ENCODE measurements at regions not wholly inside any gene's neighbourhood (a gene's known extent, or its start where the extent isn't known, plus 50 kb on each side); places are given as distances from the start of the nearest gene placed in this dataset.

GRCh38 chr5:131064669-131065371 lies 100.2 kb downstream of the HINT1 start:
- Histone ChIP-seq H3K9ac (ENCODE audit: low read length) (no peak overlapping the region), H3K27me3 (ENCODE audit: control insufficient read depth, insufficient read depth, low read length) (no peaks in the 10 kb centered on the region), H3K9me3 (ENCODE audit: control insufficient read depth, low read length) (no peaks in the 10 kb centered on the region), H3K4me3 (ENCODE audit: low read length) (no peak overlapping the region), H3K36me3 (ENCODE audit: control insufficient read depth, insufficient read depth, low read length) (no peaks in the 10 kb centered on the region), H3K4me1 (ENCODE audit: control insufficient read depth, insufficient read depth, low read length) (no peaks in the 10 kb centered on the region)

GRCh38 chr5:131042021-131042789 lies 122.9 kb downstream of the HINT1 start:
- no peak overlapping the region for H3K4me3 ChIP-seq (ENCODE audit: low read length)
- no peaks in the 10 kb centered on the region for H3K4me1 ChIP-seq (ENCODE audit: control insufficient read depth, insufficient read depth, low read length)
- H3K9me3 ChIP-seq (ENCODE audit: control insufficient read depth, low read length): no peaks in the 10 kb centered on the region
- H3K27me3 ChIP-seq (ENCODE audit: control insufficient read depth, insufficient read depth, low read length): no peaks in the 10 kb centered on the region
- no peaks in the 10 kb centered on the region for H3K36me3 ChIP-seq (ENCODE audit: control insufficient read depth, insufficient read depth, low read length)
- no peak overlapping the region for H3K9ac ChIP-seq (ENCODE audit: low read length)

- H3K4me3 ChIP-seq (ENCODE audit: low read length): no peak overlapping the region
- H3K36me3 ChIP-seq (ENCODE audit: control insufficient read depth, insufficient read depth, low read length): no peaks in the 10 kb centered on the region
- H3K9ac ChIP-seq (ENCODE audit: low read length): no peak overlapping the region
- no peaks in the 10 kb centered on the region for H3K27me3 ChIP-seq (ENCODE audit: control insufficient read depth, insufficient read depth, low read length)
- peaks cover 31% of the 10 kb centered on the region for H3K4me1 ChIP-seq (ENCODE audit: control insufficient read depth, insufficient read depth, low read length)
- no peaks in the 10 kb centered on the region for H3K9me3 ChIP-seq (ENCODE audit: control insufficient read depth, low read length)
Measured at GRCh38 chr5:131023498-131023865, 141.6 kb downstream of the HINT1 start.

- H3K4me3 ChIP-seq (ENCODE audit: low read length): no peak overlapping the region
- H3K4me1 ChIP-seq (ENCODE audit: control insufficient read depth, insufficient read depth, low read length): peaks cover 31% of the 10 kb centered on the region
- H3K9me3 ChIP-seq (ENCODE audit: control insufficient read depth, low read length): no peaks in the 10 kb centered on the region
- H3K36me3 ChIP-seq (ENCODE audit: control insufficient read depth, insufficient read depth, low read length): no peaks in the 10 kb centered on the region
- no peaks in the 10 kb centered on the region for H3K27me3 ChIP-seq (ENCODE audit: control insufficient read depth, insufficient read depth, low read length)
- H3K9ac ChIP-seq (ENCODE audit: low read length): no peak overlapping the region
Measured at GRCh38 chr5:131022811-131023497, 142.1 kb downstream of the HINT1 start.

DNA sequence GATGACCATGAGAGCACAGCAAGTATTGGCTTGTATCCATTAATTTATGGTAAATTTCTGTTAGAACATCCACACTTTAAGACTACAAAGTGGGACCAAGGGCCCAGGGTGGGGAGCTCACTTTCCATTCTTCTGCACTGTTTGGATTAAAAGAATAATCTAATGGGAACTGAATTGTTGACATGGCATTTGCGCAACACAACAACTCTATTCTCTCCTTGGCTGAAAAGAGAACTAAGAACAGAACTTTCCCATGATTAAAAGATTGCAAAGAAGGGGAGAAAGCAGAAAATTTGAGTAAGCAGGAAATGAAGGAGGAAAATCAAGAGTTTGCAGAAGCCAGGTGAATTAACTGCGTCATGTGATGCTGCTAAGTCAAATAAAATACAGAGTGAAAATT lies 143.4 kb downstream of the HINT1 start:
- Histone ChIP-seq H3K9me3 (ENCODE audit: control insufficient read depth, low read length) (no peaks in the 10 kb centered on the region), H3K4me1 (ENCODE audit: control insufficient read depth, insufficient read depth, low read length) (peaks cover 31% of the 10 kb centered on the region), H3K9ac (ENCODE audit: low read length) (no peak overlapping the region), H3K36me3 (ENCODE audit: control insufficient read depth, insufficient read depth, low read length) (no peaks in the 10 kb centered on the region), H3K27me3 (ENCODE audit: control insufficient read depth, insufficient read depth, low read length) (no peaks in the 10 kb centered on the region), H3K4me3 (ENCODE audit: low read length) (no peak overlapping the region)

GRCh38 chr5:131019601-131020315 lies 145.3 kb downstream of the HINT1 start:
- no peaks in the 10 kb centered on the region for H3K27me3 ChIP-seq (ENCODE audit: control insufficient read depth, insufficient read depth, low read length)
- no peak overlapping the region for H3K4me3 ChIP-seq (ENCODE audit: low read length)
- no peak overlapping the region for H3K9ac ChIP-seq (ENCODE audit: low read length)

GRCh38 chr5:131019111-131019510 lies 145.9 kb downstream of the HINT1 start:
- Histone ChIP-seq H3K9me3 (ENCODE audit: control insufficient read depth, low read length) (no peaks in the 10 kb centered on the region), H3K4me3 (ENCODE audit: low read length) (no peak overlapping the region)

More at GRCh38 chr5:131019601-131020315, 145.3 kb downstream of the HINT1 start:
- Histone ChIP-seq H3K9me3 (ENCODE audit: control insufficient read depth, low read length) (no peaks in the 10 kb centered on the region), H3K4me1 (ENCODE audit: control insufficient read depth, insufficient read depth, low read length) (peaks cover 31% of the 10 kb centered on the region), H3K36me3 (ENCODE audit: control insufficient read depth, insufficient read depth, low read length) (no peaks in the 10 kb centered on the region)

DNA sequence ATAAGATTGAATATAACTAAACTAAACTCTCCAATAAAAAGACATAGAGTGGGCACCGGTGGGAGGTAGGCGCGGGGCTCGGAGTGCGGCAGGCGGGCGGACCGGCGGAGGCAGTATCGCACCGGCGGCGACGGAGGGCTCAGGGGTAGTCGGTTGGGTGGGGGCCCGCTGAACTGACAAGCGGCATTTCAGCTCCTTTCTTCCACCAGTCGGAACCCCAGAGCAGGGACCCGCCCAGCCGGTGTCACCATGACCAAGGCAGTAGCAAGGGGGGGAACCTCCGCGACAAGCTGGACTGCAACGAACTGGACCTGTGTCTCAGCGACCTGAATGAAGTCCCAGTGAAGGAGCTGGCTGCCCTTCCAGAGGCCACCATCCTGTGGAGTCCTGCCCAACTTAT lies 156.7 kb downstream of the HINT1 start:
- no peaks in the 10 kb centered on the region for H3K4me1 ChIP-seq (ENCODE audit: control insufficient read depth, insufficient read depth, low read length)
- no peaks in the 10 kb centered on the region for H3K36me3 ChIP-seq (ENCODE audit: control insufficient read depth, insufficient read depth, low read length)
- H3K27me3 ChIP-seq (ENCODE audit: control insufficient read depth, insufficient read depth, low read length): no peaks in the 10 kb centered on the region
- H3K4me3 ChIP-seq (ENCODE audit: low read length): no peak overlapping the region
- no peaks in the 10 kb centered on the region for H3K9me3 ChIP-seq (ENCODE audit: control insufficient read depth, low read length)
- no peak overlapping the region for H3K9ac ChIP-seq (ENCODE audit: low read length)

More at GRCh38 chr5:131019111-131019510, 145.9 kb downstream of the HINT1 start:
- Histone ChIP-seq H3K27me3 (ENCODE audit: control insufficient read depth, insufficient read depth, low read length) (no peaks in the 10 kb centered on the region), H3K36me3 (ENCODE audit: control insufficient read depth, insufficient read depth, low read length) (no peaks in the 10 kb centered on the region), H3K9ac (ENCODE audit: low read length) (no peak overlapping the region), H3K4me1 (ENCODE audit: control insufficient read depth, insufficient read depth, low read length) (peaks cover 27% of the 10 kb centered on the region)

GRCh38 chr5:131005963-131006684 lies 158.9 kb downstream of the HINT1 start:
- H3K4me3 ChIP-seq (ENCODE audit: low read length): no peak overlapping the region
- H3K36me3 ChIP-seq (ENCODE audit: control insufficient read depth, insufficient read depth, low read length): no peaks in the 10 kb centered on the region
- no peaks in the 10 kb centered on the region for H3K27me3 ChIP-seq (ENCODE audit: control insufficient read depth, insufficient read depth, low read length)
- H3K9ac ChIP-seq (ENCODE audit: low read length): no peak overlapping the region
- H3K9me3 ChIP-seq (ENCODE audit: control insufficient read depth, low read length): no peaks in the 10 kb centered on the region
- H3K4me1 ChIP-seq (ENCODE audit: control insufficient read depth, insufficient read depth, low read length): no peaks in the 10 kb centered on the region

GRCh38 chr5:131001507-131001906 lies 163.5 kb downstream of the HINT1 start:
- no peak overlapping the region for H3K9ac ChIP-seq (ENCODE audit: low read length)
- H3K4me3 ChIP-seq (ENCODE audit: low read length): no peak overlapping the region
- no peaks in the 10 kb centered on the region for H3K27me3 ChIP-seq (ENCODE audit: control insufficient read depth, insufficient read depth, low read length)
- H3K4me1 ChIP-seq (ENCODE audit: control insufficient read depth, insufficient read depth, low read length): no peaks in the 10 kb centered on the region
- no peaks in the 10 kb centered on the region for H3K36me3 ChIP-seq (ENCODE audit: control insufficient read depth, insufficient read depth, low read length)
- H3K9me3 ChIP-seq (ENCODE audit: control insufficient read depth, low read length): no peaks in the 10 kb centered on the region

DNA sequence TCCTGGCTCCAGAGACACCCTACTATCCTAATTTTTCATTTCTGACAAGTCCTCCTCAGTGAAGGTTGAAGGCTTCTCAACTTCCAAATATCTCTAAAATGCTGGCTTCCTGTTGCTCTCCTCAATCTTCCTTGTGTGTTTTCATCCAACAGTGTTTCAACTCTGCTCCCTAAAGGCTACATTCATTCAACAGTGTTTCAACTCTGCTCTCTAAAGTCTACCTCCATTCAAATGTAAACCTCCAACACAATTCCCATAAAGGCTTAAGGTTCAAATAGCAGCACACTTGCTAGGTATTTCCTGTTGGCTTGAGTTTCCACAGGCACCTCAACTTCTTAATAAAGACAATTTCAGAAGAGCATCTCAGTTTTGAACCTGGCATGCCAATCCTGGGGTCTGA lies 164.8 kb downstream of the HINT1 start:
- no peaks in the 10 kb centered on the region for H3K36me3 ChIP-seq (ENCODE audit: control insufficient read depth, insufficient read depth, low read length)
- H3K9ac ChIP-seq (ENCODE audit: low read length): no peak overlapping the region
- no peaks in the 10 kb centered on the region for H3K27me3 ChIP-seq (ENCODE audit: control insufficient read depth, insufficient read depth, low read length)
- H3K9me3 ChIP-seq (ENCODE audit: control insufficient read depth, low read length): no peaks in the 10 kb centered on the region
- H3K4me3 ChIP-seq (ENCODE audit: low read length): no peak overlapping the region
- H3K4me1 ChIP-seq (ENCODE audit: control insufficient read depth, insufficient read depth, low read length): no peaks in the 10 kb centered on the region

Measured in mucosa of stomach (tissue), 1 donor.